Stimulated activated CD4-positive, alpha-beta T cell treated with anti-CD3 and anti-CD28 coated beads, Interleukin-12 subunit alpha, Interleukin-12 subunit beta, amount 100 ng/mL, for 48 hours (primary cell): ENCODE measurements at regions not wholly inside any gene's neighbourhood (a gene's known extent, or its start where the extent isn't known, plus 50 kb on each side); places are given as distances from the start of the nearest gene placed in this dataset.
"Not testable (repeated sequence)": the region's sequence is repeated elsewhere in the genome, so short reads cannot be mapped to it uniquely, and the experiment has no call there.

Experiments
- DNase-seq, 3 donors: peaks; one replicate each; pipeline ENCODE4 v3.0.0-alpha.2; 2020; ENCODE audit warnings: low read depth in 2 of 3, low spot score in 1 of 3

- DNase-seq: no peak
Measured at GRCh38 chr2:199216253-199216652, 241.5 kb downstream of the SATB2 start.

DNA sequence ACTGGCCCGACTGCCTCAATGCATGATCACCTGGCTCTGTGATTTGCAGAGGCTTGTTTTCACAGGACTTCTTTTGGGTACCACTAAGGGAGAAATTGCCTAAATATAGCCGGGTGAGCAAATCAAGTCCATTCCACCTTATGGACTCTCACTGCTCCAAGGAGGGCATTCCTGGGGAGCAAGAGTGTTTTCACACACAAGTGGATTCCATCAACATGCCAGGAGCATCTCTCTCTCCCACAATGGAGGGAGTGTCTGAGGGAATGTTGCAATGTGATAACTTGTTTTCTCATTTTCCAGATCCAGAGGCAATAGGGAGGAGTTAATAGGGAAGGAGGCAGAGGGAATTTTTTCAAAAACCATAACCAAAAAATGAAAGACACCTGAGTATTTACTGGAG, 250.7 kb downstream of the SATB2 start:
- DNase-seq: no peak

GRCh38 chr2:199206536-199206935, 251.2 kb downstream of the SATB2 start:
- no peak for DNase-seq

- no peak for DNase-seq
Measured at GRCh38 chr2:199202964-199203363, 254.8 kb downstream of the SATB2 start.

GRCh38 chr2:199201539-199201938, 256.2 kb downstream of the SATB2 start:
- no peak for DNase-seq

- no peak for DNase-seq
Measured at GRCh38 chr2:199199797-199200196, 257.9 kb downstream of the SATB2 start.

DNA sequence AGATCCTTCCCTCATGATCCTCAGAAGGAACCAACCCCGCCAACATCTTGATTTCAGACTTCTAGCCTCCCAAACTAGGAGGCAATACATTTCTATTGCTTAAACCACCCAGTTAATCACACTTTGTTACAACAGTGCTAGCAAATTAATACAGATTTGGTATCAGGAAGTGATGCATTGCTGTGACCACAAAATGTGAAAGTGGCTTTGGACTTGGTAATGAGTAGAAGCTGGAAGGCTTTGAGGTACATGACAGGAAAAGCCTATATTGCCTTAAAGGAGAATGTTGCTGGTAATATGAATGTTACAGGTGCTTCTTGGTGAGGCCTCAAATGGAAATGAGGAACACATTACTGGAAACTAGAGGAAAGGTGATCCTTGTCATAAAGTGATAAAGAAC, 260.3 kb downstream of the SATB2 start:
- no peak for DNase-seq

DNA sequence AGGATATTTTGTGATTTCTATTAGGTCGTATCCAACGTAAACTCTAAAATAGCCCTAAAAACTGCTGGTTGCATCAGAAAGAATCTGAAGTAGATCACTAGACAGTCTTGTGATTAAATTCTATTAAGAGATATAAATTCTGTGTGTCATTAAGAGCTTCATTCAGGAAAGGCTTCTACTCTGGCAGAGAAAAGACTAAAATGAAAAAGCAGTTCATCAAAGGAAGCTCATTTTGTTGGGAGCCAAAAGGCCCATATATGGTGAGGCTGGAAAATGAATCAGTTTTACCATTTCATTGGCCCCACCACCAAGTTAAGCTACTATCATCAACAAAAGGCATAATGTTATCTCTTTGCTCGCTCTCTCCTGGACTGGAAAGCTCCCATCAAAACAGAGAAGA, 261.1 kb downstream of the SATB2 start:
- no peak for DNase-seq

- DNase-seq: no peak
Measured at GRCh38 chr2:199195927-199196502, 261.7 kb downstream of the SATB2 start.

DNA sequence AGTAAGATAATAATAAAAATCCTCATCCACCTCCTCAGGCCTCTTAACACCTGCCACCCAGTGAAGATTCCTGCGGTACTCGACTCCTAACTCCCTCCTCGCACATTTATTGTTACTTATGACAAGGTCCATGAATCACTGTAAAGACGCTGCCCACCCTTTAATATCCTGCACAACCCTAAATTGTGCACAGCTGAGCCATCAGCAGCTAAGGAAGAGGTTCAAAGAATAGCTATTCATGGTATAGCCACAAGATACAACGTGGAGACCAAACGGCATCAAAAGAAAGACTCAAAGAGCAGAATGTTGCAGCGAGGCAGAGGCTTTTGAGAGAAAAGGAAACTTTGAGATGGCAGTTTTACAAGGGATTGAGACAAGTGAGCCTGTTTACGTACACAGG, 266.3 kb downstream of the SATB2 start:
- no peak for DNase-seq

DNA sequence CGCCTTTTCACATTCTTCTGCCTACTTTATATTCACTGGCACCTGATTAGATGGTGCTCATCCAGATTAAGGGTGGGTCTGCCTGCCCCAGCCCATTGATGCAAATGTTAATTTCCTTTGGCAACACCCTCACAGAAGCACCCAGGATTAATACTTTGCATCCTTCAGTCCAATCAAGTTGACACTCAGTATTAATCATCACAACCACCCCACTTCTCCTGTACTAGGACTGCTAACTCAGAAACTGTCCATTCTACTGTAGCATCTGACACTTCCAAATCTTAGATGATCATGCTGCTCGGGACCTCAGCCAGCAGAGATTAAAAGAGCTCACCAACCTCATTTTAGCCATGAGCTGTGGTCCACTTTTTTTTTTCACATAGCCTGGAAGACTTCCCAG, 268.5 kb downstream of the SATB2 start:
- no peak for DNase-seq

- DNase-seq: no peak
Measured at GRCh38 chr2:199186301-199186751, 271.4 kb downstream of the SATB2 start.

GRCh38 chr2:199185174-199185573, 272.6 kb downstream of the SATB2 start:
- not testable (repeated sequence) for DNase-seq

- no peak for DNase-seq
Measured at GRCh38 chr2:199163613-199164458, 293.9 kb downstream of the SATB2 start.

DNA sequence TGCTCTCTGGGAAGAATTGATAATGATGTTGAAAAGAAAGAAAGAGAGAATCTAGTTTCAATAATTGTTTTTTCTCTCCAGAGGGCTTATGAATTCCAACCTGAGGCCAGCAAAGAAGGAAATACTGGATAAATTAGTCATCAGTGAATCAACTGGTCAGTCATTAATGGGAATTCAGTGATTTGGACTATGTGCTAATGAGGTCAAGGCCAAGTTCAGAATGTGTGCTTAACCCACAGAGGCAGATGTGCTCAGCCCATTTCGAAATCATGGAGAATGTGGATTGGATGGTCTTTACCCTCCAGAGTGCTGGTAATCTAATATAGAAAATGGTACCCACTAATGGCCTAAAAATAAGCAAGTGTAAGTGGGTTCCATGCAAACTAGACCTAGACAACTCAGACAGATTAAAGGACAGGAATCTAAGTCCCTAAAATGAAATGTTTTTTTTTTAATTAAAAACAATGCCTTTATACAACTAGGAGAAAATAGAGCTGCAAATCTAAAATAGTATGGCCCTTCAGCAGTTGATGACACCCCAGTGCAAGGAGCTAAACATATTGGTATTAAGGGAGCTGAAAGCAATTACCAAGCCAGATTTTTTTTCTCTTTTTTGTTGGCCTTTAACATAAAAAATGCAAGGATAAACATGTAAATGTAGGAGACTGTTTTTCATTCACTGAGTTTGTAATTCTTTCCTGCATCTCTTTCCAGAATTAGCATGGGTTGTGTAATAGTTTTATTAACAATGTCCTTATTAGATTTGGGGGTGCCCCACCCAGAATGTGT, 296.9 kb downstream of the SATB2 start:
- no peak for DNase-seq

DNA sequence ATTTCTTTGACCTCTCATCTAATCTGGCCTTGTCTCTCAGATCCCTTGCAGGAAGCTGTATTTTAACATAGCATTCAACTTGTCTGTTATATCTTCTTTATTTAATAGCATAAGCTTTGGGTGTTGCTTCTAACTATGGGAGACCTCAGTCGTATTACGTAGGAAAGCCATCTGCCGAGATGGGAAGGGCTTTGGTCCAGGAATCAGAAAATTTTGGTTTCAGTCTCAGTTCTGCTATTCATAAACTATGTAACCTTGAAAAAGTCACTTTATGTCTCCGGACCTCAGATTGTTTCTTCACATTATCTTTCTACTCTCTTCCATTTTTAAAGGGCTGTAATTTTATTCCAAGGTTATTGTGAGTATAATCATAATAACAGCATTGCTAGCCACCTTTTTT, 297.7 kb downstream of the SATB2 start:
- no peak for DNase-seq

DNA sequence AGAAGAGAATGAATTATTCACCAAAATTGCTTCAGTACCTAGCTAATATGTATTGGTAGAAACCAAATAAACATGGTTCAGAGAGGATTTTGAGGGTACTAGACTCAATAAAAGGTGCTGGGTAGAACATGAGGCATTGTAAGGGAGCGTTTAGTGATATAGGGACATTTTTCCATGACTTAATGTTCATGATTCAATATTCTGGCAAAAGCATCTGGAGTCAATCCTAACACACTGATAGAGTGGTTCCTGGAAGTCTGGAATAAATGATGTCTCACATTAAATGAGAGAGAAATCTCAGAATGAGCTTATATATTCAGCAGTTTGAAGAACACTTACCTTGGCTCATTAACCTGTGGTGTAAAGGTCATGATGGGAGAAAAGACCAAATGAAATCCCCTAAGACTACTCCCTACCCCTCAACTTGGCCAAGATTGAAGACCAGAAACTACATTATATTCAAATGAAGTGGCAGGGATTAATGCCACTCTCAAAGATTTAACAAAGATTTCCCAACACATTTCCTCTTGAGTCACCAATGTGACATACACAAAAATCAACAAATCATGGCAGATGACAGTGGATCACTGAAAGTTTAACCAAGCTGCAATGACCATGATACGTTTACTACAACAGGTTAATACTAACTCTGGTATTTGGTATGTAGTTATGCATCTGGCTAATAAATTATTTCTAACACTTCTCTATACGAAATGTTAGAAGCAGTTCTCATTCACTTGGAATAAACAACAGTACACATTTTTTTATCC, 309.5 kb downstream of the SATB2 start:
- no peak for DNase-seq

DNA sequence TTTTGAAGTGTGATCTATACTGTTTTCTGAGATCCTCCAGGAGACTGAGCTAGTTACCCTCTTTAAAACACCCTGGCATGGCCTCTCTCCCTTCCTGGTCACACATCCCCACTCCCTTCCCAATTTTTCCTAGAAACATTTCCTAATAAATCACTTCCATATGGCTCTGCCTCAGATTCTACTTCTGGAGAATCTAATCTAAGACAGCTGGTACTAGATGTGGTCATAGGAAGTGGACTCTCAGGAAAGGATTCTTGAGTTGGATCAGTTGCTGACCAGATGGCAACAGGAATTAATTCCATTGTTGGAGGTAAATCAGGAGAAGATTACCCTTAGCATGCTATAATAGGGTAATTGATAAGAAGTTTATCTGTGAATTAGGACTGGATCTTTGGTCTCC, 310.5 kb downstream of the SATB2 start:
- DNase-seq: no peak

DNA sequence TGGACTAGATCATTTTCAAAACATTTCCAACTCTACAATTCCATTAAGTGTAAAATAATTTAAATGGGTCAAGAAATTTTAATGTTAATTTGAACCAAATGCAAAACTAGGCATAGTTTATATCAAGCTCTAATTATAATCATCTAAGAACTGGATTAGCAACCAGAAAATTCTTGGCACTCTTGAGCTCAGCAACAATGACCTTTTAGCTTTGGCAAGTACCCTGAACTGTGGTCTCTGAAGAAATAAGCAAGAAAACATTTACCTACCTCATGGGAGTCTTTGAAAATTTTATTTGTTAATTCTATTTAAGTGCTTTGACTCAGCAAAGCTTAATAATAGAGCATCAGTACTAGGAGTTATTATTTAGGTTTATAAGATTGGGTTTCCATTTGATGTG, 313.2 kb downstream of the SATB2 start:
- no peak for DNase-seq

DNA sequence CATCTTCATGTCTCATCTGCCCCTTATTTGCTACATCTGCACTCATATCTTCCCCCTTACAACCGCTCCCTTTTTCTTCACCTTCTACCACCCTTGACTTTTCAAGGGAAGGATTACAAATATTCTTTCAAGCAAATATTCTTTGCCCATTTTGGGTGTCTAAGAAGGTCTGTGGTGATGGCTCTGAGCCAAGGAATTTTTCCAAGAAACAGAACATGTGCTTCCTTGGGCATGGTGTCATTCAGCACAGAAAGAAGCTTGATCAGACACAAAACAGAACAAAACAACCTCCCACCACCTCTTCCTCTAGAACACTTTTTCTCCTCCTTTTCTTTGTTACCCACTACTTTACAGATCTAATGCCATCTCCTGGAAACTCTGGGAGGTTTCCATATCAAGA, 313.7 kb downstream of the SATB2 start:
- no peak for DNase-seq

GRCh38 chr2:199136681-199137080, 321.1 kb downstream of the SATB2 start:
- no peak for DNase-seq
